Frontal cortex (tissue), 3 donors: ENCODE measurements at regions not wholly inside any gene's neighbourhood (a gene's known extent, or its start where the extent isn't known, plus 50 kb on each side); places are given as distances from the start of the nearest gene placed in this dataset.
"Not testable (repeated sequence)": the region's sequence is repeated elsewhere in the genome, so short reads cannot be mapped to it uniquely, and the experiment has no call there.

Experiments used
- DNase-seq, 2 donors: peaks; one replicate each; pipeline ENCODE4 v3.0.0; 2012; ENCODE audit warnings: low spot score in 2 of 2
- FAIRE-seq: peaks from 2 replicates; lab custom pipeline; 2012; peaks lifted over from hg19 to GRCh38; lab: Jason Lieb, UNC
- donor health status: control.
- donor health status: control.
- donor health status: control.

- DNase-seq (no peak), FAIRE-seq (no peak)
These were observed 391.7 kb upstream of the KLF6 start for GRCh38 chr10:4176500-4177281.

- FAIRE-seq (no peak), DNase-seq (no peak)
These were observed 389.2 kb upstream of the KLF6 start for GRCh38 chr10:4174197-4174596.

- FAIRE-seq (no peak), DNase-seq (no peak)
These were observed 385.8 kb upstream of the KLF6 start for GRCh38 chr10:4170633-4171314.

DNA sequence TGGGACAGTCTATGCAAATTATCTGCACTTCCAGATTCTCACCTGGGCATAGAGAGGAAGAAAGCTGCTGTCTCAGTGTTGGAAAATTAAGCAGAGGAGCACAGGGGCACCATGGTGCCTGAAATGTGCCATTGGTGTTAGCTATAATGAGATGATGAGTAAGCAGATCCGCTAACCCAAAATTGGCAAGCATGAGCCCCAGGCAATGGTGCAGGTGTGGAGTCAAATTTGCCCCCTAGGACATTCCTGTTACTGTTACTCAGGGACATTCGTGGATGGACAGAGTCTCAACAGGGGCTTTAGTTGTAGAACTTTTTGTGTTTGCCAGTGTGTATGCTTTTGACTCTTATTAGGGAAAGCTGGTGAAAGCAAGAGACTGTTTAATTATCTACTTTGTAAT lies 385.2 kb upstream of the KLF6 start:
- DNase-seq, result no peak
- no peak for FAIRE-seq

DNA sequence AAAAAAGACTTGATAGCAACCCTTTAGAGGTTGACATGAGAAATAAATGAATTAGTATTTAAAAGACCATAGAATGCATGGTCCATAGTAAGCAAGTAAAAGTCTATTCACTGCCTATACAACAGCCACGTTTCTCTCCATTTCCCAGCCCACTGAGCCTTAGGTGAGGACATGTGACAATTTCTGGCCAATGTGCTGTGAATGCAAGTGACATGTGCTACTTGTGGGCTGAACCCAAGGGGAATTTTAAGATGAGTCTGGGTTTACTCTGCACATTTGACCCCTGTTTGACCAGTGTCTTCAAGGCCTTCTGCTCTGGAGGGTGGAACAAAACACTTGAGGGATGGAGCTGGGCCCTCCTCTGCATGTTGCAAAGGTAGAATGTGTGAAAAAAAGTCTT lies 384.4 kb upstream of the KLF6 start:
- FAIRE-seq (no peak), DNase-seq (no peak)

DNA sequence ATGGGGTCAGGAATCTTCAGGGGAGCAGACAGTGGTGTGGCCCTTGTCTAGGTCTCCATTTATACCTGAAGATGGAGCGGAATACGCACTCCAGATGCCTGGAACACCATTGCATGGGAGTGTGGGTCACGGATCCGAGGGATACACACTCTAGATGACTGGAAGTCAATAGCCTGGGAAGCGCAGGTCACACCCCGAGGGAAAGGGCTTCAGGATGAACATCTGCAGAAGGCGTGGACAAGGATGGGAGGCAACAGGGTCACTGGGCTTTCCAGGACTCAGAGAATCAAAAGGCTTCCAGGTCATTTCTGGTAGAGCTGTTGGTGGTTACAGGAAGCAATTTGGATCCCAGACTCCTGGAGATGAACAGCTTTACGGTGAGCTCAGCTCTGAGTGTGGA lies 382.2 kb upstream of the KLF6 start:
- FAIRE-seq, result no peak
- DNase-seq, result no peak

GRCh38 chr10:4162571-4163286 lies 377.7 kb upstream of the KLF6 start:
- FAIRE-seq (no peak), DNase-seq (no peak)

DNA sequence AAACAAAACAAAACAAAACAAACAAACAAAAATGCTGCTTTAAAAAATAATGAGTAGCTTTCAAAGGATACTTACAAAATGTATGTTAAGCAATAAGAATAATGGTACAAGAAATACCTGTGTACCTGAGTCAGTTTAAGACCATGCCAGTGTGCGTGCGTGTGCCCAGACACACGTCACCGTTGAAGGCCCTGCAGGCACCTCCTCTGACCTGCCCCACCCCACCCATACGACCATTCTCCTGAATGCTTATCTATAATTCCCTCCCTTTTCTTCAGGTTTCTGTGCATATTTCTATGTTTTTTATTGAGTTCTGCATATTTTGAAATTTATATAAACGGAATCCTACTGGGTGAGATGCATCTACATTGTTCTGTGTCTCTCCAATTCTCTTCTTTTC lies 374.2 kb upstream of the KLF6 start:
- FAIRE-seq, result no peak
- no peak for DNase-seq

DNA sequence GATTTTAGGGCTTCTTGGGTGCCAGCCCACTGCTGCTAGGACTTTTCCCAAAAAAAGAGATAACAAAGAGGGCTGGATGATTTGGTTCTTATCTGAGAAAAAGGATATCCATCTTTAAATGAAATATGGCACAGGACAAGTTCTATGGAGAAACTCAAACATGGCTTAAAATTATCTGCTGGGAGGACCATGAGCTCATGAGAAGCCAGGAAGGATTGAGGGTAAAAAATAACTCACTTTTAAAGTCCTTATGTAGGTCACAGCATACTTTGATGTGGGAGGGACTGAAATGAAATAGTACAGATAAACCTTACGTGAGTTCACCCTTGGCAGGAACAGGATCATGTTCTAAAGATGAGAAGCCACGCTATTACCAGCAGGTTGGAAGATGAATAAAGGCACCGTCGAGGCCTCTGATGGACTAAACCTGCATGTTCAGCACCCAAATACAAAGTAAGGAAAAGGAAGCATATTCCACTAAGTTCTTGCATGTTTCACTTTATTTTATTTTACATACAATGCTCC lies 369.2 kb upstream of the KLF6 start:
- FAIRE-seq (no peak), DNase-seq (no peak)

DNA sequence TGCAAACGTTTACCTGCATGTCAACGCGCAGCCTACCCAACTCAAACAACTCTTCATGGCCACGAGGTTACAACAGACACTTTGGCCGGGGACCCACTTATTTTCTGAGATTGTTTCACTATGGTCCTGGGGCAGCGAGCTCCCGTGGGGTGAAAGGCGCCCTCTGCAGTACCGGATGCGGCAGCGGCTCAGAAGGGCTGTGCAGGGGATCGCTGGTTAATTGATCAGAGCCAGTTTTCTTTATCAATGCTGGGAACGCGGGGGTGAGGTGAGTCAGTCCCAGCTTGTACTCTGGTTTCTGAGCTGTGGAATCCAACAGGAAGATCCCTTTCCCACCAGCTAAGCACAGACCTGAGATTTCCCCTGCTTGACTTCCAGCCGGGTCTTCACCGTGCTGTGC lies 366.5 kb upstream of the KLF6 start:
- FAIRE-seq (no peak), DNase-seq (no peak)

- no peak for FAIRE-seq
These were observed 365.7 kb upstream of the KLF6 start for GRCh38 chr10:4150676-4151075.

DNA sequence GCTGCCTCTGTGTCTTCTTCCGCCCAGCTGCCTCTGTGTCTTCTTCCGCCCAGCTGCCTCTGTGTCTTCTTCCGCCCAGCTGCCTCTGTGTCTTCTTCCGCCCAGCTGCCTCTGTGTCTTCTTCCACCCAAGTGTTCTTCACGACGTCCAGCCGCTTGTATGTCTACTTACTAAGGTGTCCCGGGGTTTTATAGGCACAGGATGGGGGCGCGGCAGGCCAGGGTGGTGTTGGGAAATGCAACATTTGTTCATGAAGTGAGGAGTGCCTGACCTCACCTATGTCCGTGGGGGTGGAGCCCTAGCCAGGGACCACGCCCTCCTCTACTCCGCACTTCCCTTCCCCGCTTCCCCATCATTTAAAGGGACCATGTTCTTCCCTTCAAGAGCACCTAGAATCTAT lies 364.5 kb upstream of the KLF6 start:
- FAIRE-seq, DNase-seq: not testable (repeated sequence)

More at GRCh38 chr10:4150676-4151075, 365.7 kb upstream of the KLF6 start:
- no peak for DNase-seq

GRCh38 chr10:4147245-4147644 lies 362.2 kb upstream of the KLF6 start:
- FAIRE-seq (no peak), DNase-seq (no peak)

DNA sequence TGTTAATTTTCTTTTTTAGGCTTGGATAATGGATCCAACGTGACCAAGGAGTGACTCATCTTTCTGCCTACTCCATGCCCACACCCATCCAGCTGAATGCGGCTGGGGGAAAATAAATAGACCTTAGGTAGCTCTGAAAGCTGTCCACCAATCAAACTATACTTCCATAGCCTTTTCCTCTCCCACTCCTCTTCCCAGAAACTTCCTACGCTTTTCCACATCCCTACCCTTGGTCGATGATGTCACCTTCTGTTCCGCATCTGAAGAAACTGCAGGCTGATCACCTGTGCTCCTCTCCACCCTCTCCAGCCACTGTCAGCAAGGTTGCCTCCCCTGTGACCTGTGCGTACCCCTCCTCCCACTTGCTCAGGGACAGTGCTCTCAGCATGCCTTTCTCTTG lies 359.8 kb upstream of the KLF6 start:
- DNase-seq (no peak), FAIRE-seq (no peak)

DNA sequence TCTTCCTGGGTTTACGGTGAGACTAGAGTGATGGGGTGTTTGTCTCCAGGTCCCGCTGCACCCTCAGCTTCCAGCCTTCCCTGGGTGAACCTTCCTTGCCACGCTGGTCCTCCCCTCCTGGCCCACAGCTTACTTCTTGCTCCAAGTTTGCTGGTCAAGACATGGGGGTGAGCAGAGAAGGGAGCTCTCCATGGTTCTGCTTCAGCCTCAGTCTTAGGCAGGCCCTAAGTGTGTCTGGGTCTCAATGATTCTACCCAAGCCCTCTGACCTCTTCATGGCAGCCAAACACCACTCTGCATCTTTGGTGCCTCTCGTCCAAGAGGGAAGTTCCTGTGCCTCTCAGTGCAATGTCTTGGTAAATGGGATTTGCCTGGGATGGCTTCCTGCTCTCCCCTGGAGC lies 356.5 kb upstream of the KLF6 start:
- no peak for DNase-seq
- FAIRE-seq, result no peak

DNA sequence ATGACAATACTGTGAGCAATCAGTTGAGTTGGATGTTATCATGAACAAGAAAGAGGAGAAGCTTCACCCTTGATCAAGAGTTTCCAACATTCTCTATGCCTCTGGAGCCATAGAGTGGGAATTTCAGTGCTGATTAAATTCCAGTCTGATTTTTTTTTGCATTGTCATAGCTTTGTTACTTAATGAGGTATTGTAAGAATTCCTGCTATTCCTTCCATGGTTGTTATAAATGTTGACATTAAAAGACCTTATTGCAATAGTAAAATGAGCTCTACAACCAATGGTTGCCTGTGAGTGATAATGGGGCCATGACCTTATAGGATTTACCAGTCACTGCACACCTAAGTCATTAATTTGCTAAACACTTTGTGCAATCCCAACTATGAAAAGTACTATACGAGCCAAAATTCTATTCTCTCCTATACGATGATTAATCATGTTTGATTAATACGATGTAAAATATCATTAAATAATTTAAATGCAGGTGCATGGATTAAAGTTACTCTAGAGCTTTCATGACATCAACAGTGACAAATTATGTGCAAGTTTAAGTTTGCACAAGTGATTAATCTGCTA lies 353.2 kb upstream of the KLF6 start:
- DNase-seq (no peak), FAIRE-seq (no peak)

DNA sequence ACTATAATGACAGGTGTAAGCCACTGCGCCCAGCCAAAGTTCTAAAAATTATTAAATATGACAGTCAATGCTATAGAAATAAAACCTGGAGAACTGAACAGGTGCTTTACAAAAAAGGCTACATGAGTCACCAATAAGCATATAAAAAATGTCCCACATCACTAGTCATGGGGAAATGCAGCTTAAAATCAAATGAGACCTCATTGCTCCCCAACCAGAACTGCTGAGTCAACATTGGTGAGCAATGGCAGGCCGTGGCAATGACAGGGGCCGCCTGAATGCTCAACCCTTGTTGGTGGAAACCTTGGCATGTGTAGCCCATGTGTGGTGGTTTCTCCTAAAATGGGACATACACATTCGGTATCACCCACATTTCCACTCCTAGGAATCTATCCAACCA lies 352.3 kb upstream of the KLF6 start:
- no peak for DNase-seq
- FAIRE-seq, result no peak

- FAIRE-seq, result no peak
- DNase-seq, result no peak
These were observed 351.1 kb upstream of the KLF6 start for GRCh38 chr10:4136121-4136520.

GRCh38 chr10:4132216-4132556 lies 347.2 kb upstream of the KLF6 start:
- FAIRE-seq (no peak), DNase-seq (no peak)

DNA sequence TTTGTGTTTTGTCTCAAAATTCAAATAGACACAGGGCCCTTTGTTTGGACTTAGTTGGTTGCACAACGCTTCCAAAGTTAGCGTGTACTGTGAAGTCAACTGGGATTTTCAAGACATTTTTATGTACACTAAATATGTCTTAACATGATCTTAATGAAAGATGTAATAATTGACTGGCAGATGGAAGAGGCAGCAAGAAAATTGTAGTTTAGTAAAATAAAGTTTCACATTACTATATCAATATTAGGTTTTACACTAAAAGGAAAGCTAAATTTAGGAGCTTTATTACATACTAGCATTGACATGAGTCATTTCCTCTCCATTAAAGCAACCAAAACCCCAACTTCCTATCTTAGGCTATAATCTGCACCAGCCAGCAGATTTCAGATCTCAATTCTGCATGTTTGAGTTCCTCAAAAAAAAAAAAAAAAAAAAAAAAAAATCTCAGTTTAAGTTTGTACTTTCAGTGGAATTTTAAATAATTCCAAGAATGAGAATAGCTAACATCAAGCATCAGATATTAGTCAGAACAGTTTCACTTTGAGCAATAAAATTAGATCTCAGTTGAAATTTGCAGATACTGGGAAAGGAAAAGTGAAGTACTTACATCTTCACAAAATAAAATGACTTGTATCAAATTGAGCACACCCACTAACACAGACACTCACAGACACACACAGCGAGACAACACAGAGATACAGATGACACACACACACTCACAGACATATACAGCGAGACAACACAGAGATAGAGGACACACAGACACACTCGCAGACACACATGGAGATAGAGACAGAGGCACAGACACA lies 346.6 kb upstream of the KLF6 start:
- DNase-seq, result no peak
- no peak for FAIRE-seq
